Putamen (tissue), 1 donor: ENCODE measurements at regions not wholly inside any gene's neighbourhood (a gene's known extent, or its start where the extent isn't known, plus 50 kb on each side); places are given as distances from the start of the nearest gene placed in this dataset.
A peak's percentile ranks its signal among the peaks of the same experiment; 100 is the strongest.

Source experiments
- DNase-seq: peaks from one replicate; pipeline ENCODE4 v3.0.0-alpha.2; 2016; ENCODE audit warnings: low spot score

DNA sequence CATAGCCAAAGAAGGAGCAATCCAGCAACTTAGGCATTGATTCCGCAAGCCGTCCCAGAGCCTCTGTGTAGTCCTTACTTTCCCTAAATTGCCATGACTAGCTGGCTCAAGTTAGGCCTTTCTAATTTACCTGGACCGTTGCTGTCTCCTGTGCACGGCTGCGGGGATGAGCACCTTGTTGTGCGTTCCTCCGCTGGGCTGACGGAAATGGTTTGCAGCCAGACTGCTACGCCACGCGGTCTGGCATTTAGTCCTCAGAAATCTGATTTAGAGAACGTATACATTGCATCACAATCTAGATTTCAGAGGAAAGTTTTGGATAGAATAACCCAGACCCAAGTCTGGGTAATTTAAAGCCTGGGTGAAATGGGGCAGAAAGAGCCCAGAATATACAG, 133.2 kb upstream of the ARHGAP5 start:
- no peak for DNase-seq

DNA sequence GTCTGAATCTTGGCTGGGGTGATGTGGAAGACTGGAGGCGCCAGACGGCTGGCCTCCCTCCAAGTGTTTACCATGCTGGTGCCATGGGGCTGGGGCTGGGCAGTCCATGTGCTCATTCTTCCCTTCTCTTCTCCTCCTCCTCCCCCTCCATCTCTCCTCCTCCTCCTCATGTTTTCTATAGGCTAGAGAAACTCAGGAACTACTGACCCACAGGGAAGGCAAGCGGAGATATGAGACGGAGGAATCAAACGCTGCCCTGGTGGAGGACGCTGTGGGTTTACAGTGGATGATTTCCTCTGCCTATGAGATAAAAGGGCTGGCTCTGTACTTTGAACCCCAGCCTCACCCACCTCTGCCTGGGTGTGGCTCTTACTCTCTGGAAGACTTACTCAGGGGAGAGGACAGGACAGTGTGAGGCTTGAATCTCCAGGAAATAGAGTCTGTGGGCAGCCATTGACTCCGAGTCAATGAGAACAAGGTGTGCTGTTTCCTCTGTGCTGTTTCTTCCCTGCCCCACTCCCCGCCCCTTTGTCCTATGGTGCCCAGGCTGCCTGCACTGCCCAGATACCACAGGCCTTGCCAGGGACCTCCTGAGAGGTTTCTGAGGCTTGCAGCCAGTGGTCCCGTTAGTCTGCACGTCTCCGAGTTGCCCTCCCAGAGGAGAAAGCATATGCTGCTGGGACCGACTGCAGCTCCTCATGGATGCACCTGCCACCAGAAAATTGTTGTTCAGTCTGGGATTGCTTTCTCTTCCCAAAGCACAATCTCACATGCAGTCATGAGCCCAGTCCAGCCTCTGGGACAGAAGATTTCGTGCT, 132.6 kb upstream of the ARHGAP5 start:
- no peak for DNase-seq

DNA sequence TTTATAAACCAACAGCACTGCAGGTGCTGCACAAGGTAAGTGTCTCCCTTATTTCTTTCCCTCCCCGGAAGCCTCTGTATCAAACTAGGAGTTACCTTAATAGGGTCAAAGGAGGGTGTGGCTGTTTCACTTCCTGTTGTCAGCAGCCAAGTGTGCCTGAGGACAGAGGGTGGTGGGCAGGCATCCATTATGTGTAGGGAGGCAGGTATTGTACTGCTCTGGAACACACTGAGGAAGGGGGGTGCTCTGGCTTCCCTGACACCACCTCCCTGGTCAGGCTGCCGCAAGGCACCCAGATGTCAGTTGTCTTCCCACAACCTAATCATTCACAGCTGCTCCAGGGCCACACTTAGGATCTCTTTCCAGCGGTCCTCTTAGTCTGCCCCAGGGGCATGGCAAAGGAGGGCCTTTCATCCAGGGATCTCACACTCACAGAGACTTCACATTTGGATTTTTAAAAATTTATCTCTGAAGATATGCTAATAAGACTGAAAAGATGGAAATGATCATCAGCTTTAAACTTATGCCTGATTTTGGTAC, 132.0 kb upstream of the ARHGAP5 start:
- DNase-seq = no peak

DNA sequence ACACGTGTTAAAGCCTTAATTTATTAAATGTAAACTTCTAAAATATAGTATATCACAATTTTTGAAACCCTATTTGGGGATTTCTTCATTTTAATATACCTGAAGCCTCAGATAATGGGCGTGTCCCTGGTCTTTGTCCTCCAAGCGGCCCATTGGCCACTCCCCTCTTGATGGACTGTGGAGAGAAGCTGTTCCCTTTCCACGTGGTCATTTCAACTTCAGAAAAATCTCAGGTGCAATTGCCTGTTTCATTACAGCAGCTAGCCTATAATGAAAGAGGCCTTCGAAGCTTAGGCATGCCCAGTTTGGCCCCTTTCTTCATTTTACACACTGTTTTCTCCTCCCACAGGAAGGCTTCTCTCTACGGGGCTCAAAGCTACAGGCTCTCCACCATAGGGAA, 131.4 kb upstream of the ARHGAP5 start:
- DNase-seq = no peak

DNA sequence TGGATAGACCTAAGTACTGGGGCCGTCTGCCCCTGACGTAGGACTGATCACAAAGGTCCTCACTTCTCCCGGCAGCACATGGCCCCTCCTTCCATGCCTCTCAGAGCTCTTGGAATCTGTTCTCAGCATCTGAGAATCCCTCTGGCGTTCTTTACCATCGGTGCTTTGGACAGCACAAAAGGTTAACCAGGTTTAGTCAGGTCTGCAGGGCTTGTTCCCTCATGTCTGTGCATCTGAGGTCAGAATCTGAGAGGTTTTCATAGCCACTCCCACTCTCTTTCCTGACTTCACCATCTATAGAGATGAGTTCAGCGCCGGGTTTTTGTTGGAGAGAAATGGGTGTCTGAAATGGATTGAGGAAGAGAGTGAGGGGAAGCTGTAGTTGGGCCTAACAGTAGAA, 130.0 kb upstream of the ARHGAP5 start:
- DNase-seq = no peak

DNA sequence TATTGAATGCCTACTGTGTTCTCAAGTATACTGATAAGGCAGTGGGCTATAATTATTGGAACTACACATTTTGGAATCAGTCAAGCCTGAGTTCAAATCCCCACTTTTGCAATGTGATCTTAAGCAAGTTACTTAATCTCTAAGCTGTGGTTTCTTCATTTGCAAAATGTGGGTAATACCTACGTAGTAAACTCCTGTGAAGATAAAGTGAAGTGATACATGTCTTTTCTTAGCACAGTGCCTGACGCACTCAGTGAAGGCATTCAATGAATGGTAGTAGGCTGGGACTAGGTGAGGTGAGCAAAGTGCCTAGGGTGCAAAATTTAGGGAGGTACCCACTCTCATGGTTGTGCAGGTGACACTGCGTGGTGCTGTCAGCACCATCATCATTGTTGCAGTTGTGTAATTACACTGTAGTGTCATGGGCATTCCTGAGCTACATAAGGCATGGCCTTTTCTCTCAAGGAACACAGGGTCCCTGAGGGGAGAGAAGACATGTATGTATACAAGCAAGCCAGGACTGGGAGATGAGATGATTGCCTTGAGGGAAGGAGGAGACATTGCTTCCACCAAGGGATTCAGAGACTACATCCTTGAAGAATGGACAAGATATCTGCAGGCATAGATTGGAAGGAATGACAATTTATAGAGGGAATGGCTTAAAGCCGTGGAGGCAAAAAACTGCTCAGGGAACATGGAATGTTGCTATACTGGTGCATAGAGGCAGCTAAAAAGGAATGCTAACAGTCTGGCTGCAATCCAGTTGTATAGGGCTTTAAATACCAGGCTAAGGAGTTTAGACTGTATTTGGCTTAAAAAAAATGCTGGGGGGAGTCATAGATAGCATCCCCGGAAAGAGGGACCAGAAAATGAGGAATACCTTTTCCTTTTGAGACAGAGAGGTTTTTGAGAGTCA, 129.2 kb upstream of the ARHGAP5 start:
- no peak for DNase-seq

DNA sequence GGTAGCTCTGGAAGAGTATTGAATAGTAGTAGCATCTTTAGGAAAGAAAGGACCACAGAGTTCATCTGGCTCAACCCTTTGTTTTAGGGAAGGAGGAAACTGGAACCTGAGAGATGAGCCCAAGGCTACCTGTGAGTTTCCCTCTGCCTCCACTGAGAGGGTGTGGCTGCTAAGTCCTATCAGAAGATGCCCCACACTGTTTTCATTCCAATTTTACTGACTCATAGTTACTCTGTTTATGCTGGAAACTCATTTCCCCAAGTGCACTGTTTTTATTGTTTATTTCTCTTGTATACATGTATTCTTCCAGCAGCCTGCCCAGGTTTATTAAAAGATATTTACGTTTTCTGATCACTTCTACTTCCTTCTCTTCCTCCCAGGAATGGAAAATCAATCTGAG, 127.4 kb upstream of the ARHGAP5 start:
- no peak for DNase-seq

DNA sequence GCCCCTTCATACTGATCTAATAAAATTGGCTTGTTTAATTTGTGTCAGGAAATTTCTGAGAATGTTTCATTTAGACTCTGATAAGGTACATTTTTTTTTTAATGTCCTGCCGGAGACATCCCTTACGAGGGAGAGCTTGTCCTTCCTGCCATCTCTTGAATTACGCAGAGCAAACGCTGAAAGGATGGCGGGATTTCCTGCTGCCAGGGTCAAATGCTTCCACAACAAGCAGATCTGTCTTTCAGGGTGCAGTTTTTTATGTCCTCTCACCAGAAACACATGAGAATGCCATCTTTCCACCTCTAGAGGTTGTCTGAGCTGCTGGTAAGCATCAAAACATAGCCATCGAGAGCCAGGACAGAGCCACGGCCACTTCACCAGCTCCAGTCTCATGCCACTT, 126.8 kb upstream of the ARHGAP5 start:
- no peak for DNase-seq

DNA sequence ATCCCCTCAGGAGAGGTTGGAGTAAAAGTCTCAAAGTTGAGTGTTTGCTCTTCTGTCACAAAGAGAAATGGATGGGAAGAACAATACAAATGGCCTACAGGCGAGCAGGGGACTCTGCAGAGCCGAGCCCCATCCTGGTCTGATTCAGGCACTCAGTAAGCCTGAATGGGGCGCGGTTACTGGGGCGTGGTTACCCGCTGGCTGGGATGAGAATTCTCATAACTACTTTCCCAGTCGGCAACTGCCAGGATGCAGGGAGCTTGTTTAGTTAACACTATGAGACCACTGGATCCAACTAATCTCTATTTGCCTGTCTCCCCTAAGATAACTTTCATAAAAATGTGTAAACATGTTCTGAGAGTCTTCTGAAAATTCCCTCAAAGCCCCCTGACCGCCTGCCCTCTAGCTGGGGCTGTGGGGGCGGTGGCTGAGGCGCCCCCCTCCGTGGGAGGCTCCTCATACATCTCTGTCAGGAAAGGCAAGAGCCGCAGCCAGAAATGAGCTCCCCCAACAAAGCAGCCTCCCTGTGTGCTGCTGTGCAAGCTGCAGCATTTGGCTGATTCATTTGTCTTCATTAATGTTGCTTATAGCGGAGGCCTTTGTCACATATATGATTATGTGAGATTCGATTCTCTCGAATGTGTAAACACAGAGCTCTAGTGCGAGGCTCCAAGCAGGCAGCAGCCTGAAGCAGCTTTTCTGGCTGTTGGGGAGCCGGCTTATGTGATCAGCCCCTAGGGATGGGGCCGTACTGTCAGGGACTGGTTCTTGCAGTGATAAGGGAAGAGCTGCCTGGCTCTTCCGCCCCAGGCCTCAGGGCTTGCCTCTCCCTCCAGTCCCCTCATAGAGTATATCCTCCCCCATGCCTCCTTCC, 126.1 kb upstream of the ARHGAP5 start:
- no peak for DNase-seq

DNA sequence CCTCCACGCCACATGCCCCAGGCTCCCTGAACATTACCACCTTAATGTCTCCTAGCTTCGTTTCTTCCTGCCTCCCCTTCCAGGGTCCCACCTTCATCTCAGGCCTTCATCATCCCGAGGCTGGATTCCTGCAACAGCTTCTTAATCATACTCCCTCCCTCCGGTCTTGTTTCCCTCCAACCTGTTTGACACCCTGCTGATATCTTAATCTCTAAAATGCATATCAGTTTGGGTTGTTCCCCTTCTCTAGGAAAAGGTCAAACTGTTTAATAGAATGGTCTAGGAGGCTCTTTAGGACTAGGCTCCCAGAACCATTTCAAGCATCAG, 125.5 kb upstream of the ARHGAP5 start:
- DNase-seq = no peak

DNA sequence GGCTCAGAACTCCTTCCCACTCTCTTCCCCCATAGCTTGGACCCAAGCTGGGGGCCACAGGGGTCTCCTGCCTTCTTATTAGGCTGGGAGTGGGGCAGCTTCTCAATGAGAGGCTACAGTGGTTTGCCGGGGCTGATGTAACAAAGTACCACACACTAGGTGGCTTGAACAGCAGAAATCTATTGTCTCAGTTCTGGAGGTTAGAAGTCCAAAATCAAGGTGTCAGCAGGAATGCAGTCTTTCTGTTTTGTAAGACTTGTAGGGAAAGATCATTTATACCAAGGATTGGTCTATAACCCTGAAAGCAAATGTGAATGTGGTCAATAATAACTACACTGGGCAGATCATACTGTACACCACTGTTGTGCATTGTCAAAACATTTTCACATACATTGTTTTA, 124.5 kb upstream of the ARHGAP5 start:
- DNase-seq = no peak

DNA sequence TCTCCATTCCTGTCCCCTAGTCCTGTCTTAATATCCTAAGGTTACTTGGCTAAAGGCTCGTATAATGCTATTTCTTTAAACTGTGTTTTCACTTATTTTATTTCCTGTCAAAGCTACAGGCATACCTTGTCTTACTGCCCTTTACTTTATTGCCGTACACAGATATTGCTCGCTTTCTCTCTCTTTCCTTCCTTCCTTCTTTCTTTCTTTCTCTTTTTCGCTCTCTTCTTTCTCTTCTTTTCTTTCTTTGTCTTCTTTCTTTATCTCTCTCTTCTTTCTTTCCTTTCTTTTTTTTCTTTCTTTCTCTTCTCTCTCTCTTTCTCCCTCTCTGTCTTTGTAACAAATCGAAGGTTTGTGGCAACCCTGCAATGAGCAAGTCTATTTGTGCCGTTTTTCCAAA, 123.9 kb upstream of the ARHGAP5 start:
- DNase-seq = no peak

DNA sequence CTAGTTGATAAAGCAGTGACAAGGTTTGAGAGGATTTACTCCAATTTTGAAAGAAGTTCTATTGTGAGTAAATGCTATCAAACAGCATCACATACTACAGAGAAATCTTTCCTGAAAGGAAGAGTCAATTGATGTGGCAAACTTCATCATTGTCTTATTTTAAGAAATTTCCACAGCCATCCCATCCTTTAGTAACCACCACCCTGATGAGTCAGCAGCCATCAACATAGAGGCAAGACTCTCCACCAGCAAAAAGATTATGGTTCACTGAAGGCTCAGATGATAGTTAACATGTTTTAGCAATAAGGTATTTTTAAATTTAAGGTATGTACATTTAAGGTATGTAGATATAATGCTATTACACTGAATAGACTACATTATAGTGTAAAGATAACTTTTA, 122.1 kb upstream of the ARHGAP5 start:
- DNase-seq = no peak

DNA sequence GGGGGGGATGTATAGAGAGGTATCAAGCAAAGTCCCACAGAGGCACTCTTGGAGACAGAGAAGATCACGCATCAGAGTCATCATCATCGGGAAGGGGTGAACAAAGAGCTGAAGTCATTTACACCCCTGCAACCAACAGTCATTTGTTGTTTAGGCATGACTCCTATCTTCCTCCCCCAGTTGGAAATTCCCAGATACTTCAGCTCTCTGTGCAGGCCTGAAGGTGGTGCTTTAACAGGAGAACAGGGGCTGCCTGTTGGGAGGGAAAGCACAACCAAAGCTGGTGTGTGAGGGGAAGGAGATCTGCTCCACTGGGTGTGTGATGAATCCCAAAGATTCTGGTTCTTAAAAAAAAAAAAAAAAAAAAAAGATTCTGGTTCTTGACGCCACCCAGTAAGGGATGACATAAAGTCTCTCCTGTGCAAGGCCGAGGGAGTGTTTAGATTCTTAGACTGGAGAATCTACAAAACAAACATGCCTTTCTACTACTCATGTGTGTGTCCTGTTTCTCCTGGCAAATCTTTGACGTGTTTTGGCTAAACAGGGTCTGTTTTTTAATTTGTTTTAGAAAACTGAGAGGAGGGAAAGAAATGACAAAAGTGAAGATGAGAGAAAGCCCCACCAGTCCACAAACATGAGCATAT, 121.0 kb upstream of the ARHGAP5 start:
- no peak for DNase-seq

DNA sequence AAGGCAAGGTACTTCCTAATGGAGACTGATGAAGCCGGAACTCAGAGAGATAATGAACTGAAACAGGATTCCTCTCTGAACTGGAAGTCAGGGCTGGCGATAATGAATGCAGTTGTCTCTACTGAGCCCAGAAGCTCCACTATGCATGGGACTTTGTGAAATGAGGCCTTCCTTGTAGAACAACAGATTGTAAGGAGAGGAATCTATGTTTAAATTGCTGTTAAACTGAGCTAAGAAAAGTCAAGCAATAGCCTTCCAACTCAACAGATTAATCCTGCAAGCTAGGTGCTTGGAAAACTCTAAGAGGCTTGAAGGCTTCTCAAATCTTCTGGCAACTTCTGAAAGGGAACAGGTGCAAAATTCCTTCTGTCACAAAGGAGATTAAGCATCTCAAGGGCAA, 119.5 kb upstream of the ARHGAP5 start:
- DNase-seq = no peak

DNA sequence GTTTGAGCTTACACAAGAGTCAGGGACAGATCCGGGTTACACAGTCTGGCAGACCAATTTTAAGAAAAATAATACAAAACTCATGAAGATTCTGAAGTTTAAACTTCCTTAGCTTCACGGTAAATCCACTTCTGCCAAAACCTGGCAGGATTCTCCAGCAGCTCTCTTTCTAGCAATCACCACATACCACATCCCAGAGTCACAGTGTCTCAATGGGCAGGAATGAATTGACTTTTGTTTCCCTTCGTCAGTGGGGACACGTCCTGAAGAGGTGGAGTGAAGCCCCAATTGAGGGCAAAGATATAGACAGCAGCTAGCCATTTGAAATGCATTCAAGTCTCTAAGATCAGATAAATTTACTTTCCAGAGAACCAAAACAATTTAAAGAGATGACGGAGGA, 117.1 kb upstream of the ARHGAP5 start:
- DNase-seq = no peak

DNA sequence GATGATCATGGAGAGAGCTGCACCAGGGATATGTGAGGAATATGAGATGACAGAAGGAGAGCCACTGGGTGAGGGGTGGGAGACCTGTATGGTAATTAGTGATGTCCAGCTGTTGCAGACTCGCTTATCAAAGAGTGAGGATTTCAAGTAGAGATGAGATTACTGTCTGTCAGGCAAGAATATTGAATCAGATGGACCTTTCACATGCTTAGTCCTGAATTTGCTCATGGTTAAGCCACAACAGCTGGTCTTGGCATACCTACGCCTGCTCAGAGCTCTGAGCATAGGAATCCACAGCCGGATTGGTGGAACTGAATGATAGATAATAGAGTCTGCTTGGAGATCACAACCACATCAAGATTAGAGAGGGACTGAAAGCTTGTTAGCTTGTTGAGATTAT, 115.2 kb upstream of the ARHGAP5 start:
- no peak for DNase-seq

DNA sequence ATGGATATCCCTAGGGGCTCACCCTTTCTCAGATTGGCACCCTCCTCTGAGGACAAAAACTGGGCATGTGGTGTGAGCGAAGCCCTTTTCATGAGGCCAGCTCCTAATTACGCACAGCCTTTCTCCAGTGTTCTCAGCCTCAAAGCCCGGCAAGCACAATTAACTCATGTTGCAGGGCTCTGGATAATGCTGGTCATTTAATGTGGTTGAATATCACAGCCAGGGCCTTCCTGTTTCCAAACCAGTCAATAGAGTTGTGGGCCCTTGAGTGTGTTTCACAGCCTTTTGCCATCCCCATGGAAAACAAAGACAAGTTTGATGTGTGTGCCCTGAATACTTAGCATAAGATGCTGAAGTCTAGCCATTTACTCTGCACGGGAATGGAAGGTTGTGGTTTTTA, 114.2 kb upstream of the ARHGAP5 start:
- peak; percentile 72 for DNase-seq

DNA sequence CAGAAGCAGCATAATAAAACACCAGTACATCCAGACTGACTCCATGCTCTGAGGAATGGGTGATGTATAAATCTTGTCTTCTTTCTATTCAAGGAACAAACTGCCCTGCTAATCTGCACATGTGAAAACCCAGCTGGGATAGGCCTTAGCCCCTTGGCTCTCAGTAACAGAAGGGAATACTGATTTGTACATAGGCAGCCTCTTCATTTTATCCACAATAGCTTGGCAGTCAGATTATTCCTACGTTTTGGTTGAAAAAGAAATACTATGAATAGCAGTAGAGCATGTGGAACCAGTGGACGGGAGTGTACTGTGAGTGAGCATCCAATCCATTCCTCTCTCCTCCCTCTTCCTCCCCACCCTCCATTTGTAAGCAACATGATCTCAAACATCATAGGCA, 113.5 kb upstream of the ARHGAP5 start:
- DNase-seq = no peak

DNA sequence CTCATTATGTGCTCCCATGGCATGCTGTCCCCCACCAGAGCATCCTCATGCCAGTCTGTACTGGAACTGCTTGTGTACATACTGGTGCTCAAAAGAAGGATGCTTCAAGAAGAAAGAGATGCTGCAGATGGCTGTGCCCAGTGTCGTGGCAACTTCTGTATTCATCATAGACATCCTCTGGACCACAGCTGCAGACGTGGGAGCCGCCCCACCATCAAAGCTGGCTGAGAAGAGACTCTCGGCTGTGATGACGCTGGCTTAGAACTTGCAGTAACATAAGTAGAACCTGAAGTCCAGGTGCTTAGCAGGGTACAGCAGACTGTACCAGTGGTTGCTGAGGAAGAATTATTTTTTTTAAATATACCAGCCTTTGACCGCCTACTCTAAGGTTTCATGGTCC, 112.6 kb upstream of the ARHGAP5 start:
- no peak for DNase-seq

DNA sequence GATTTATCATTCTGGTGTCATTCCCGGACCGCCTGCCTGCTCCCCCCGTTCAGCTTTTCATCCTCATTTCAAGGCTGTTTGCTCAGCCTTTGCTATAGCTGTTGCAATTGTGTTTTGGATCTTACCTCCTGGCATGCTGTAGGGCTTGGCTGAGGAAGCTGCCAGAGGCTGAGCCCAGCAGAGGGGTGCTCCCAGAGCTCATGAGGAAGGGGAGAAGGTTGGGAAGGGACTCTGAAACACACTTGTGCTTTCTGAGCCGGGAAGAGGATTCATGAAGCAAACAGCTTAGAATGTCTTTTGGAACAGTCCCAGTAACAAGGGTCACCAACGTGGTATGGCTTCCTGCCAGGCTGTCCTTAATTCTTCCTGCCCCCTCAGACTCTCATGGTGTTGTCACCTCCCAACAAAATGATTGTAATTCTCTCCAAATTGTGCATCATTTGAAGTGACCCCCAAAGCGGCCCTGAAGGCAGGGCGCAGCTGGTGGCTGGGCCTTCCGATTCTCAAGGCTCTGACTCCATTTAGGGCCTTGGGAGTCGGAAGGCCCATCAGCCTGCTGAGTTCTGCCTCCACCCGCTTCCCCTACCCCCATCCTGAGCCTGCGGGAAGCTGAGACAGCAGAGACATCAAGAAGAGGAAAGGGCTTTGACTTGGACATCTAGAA, 111.9 kb upstream of the ARHGAP5 start:
- DNase-seq = peak; percentile 13
